ENCODE measurements at regions not wholly inside any gene's neighbourhood (a gene's known extent, or its start where the extent isn't known, plus 50 kb on each side); places are given as distances from the start of the nearest gene placed in this dataset.
"Not testable (repeated sequence)": the region's sequence is repeated elsewhere in the genome, so short reads cannot be mapped to it uniquely, and the experiment has no call there.

- no peak for DNase-seq (ENCODE audit: low read depth in 1 of 2, low spot score in 1 of 2)
Observed at GRCh38 chr2:111660811-111661210, 223.2 kb downstream of the ANAPC1 start.

- no peak for DNase-seq (ENCODE audit: low read depth in 1 of 2, low spot score in 1 of 2)
Observed at GRCh38 chr2:111661286-111661940, 222.6 kb downstream of the ANAPC1 start.

DNA sequence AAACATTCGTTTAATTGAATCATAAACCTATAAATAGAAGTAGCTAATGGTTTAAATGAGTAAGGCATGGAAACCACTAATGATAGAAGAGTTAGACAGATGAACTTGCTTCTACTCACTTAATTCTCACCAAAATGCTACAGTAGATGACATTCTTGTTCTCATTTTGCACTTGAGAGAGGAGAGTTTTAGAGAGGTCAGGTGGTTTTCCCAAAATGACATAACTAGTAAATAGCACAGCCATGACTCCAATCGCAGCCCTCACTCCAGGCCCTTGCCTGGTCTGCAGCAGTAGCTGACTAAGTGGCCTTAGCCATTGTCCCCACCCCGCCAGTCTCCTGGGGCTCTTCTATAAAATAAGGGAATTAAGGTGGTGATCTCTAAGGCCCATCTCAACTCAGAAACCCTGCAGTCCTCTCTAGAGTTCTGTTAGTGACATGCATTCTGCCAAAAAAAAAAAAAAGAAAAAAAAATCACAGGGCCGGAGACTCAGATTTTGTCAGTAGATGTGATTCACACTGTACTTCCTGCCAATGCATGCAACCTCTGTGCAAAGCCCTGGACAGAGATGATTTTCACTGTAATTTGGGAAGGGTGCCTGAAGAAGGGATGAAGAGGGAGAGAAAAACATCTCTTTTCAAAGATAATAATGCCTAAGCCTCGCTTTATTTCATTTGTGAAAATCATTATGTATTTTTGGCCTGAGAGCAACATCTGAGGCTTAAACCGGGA lies 221.8 kb downstream of the ANAPC1 start:
- no peak for DNase-seq (ENCODE audit: low read depth in 1 of 2, low spot score in 1 of 2)

- DNase-seq (ENCODE audit: low read depth in 1 of 2, low spot score in 1 of 2) = no peak
Observed at GRCh38 chr2:111662771-111663470, 221.1 kb downstream of the ANAPC1 start.

DNA sequence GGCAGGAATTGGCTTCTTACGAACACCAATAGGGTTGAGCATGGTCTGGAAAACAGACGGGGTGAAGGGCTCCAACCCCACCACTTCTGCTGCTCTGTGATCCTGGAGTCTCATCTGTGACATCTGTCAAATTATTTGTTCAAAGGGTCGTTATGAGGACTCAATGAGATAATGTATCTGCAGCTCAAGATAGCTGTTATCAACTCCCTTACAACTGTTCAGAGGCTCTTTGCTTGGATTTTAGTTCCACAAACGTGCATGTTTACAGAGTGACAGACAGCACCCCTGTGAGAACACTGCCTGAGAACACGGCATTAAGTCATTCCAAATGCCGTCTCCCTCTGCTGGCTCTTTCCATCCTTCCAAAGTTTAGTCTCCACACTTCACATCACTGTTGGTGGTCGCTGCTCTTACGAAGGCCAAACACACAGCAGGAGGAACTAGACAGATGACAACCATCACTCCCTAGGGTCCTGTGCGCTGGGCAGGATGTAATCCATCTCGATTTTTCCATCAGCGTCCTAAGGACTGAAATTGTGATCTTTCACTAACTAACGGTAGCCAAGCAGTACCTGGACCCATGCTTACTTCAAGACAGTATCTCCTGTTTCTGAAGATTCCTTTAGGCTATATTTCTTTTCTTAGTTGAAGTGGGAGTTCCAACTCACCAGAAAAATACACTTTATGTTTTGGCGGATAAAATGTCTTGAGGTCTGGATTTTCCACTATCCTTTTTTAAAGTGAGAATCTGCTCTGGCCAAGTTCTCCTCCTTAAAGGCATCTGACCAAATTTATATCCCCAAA lies 220.3 kb downstream of the ANAPC1 start:
- DNase-seq (ENCODE audit: low read depth in 1 of 2, low spot score in 1 of 2) = no peak

- DNase-seq (ENCODE audit: low read depth in 1 of 2, low spot score in 1 of 2) = no peak
Observed at GRCh38 chr2:111664275-111664850, 219.6 kb downstream of the ANAPC1 start.

- DNase-seq (ENCODE audit: low read depth in 1 of 2, low spot score in 1 of 2) = no peak
Observed at GRCh38 chr2:111665011-111665410, 219.0 kb downstream of the ANAPC1 start.

DNA sequence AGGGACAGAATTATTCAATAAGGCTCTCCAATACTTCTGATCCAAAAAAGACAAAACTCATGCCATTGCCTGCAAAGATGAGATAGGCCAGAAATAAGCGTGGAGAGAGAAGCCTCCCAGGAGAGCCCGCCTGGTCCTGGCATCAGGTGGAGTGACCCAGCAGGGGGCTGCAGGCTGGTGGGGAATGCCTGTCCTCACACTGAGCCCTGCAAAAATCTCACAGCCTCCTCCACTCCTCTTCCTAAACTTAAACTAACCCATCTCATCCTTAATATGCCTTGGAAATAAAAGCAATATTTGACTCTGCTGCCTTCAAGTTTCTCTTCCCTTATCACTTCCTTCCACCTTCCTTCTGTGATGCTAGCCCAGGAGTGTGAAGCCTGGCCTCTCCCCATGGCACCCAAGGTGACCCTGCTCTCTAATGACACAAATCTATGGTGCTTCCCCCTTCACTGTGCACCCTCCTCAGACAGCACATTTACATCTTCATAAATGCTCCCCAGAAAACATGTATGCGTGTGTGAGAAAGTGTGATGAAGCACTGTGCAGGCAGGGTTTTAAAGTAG lies 218.4 kb downstream of the ANAPC1 start:
- DNase-seq (ENCODE audit: low read depth in 1 of 2, low spot score in 1 of 2) = no peak

DNA sequence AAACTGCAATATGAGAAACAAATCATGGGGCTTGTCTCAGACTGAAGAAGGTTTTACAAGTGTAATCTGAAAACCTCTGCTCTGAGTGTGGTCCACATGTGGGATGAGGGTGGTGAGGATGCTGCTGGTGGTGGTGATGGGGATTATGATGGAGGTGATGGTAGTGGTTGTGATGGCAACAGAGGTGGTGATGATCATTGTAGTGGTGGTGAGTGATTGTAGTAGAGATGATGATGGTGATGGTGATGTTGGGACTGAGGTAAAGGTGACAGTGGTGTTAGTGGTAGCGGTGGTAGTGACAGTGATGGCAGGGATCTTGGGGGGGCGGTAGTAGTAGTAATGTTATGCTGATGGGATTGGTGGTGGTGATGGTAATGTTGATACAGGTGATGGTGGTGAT lies 217.8 kb downstream of the ANAPC1 start:
- DNase-seq (ENCODE audit: low read depth in 1 of 2, low spot score in 1 of 2) = no peak

DNA sequence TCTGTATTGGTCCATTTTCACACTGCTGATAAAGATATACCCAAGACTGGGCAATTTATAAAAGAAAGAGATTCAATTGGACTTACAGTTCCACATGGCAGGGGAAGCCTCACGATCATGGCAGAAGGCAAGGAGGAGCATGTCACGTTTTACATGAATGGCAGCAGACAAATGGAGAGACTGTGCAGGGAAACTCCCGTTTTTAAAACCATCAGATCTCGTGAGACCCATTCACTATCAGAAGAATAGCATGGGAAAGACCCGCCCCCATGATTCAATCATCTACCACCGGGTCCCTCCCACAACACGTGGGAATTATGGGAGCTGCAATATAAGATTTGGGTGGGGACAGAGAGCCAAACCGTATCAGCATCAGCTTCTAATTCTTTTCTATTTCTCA lies 217.0 kb downstream of the ANAPC1 start:
- DNase-seq (ENCODE audit: low read depth in 1 of 2, low spot score in 1 of 2) = no peak

DNA sequence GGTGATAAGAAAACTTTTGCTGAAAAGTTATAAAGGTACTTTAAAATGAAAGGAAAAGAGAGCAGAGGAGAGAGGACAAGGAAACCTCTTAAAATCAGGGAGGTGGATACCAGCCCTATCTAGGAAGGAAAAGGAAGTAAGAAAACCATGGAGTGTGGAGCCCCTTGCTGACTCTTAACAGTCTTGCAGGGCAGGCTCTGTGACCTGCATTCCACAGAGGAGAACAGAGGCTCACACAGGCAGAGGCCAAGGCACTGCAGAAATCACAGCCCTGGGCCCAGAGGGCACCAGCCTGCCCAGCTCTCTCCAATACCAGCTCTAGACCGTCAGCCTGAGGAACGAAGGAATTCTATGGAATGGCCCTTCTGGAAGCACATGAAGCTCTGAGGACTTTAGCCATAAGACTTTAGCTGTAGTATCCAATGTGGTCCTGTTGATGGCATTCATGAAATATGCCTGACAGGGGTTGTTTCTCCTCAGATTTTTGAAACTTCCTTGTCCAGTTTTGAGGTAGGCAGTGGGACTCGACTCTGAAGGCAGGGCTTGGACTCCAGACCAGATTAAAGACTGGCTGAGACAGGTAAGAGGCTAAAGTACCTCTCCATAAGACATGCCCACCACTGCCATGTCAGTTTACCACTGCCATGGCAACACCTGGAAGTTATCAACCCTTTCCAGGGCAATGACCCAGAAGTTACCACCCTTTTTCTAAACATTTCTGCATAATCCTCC lies 216.3 kb downstream of the ANAPC1 start:
- DNase-seq (ENCODE audit: low read depth in 1 of 2, low spot score in 1 of 2) = no peak

- no peak for DNase-seq (ENCODE audit: low read depth in 1 of 2, low spot score in 1 of 2)
Observed at GRCh38 chr2:111668274-111668616, 215.7 kb downstream of the ANAPC1 start.

- no peak for DNase-seq (ENCODE audit: low read depth in 1 of 2, low spot score in 1 of 2)
Observed at GRCh38 chr2:111668741-111669140, 215.3 kb downstream of the ANAPC1 start.

GRCh38 chr2:111669928-111670695 lies 213.9 kb downstream of the ANAPC1 start:
- DNase-seq (ENCODE audit: low read depth in 1 of 2, low spot score in 1 of 2) = no peak

DNA sequence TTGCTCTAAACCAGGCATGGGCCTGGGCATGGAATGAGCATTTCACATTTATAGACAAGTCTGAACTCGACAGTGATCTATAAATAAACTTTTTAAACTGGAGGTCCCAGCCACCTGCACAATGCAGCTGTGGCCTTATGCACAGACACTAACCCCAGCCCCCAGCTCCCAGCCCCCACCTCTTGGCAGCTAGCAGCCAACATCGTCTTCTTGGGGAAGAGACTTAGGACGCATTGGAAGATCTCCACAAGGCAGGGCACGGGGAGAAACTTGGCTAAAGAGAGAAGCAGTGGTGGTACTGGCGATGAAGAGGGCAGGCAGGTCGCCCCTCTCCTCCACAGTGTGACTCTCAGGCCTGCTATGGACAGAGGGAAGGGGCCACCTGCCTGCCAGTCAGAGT lies 213.2 kb downstream of the ANAPC1 start:
- no peak for DNase-seq (ENCODE audit: low read depth in 1 of 2, low spot score in 1 of 2)

GRCh38 chr2:111671426-111672150 lies 212.4 kb downstream of the ANAPC1 start:
- no peak for DNase-seq (ENCODE audit: low read depth in 1 of 2, low spot score in 1 of 2)

DNA sequence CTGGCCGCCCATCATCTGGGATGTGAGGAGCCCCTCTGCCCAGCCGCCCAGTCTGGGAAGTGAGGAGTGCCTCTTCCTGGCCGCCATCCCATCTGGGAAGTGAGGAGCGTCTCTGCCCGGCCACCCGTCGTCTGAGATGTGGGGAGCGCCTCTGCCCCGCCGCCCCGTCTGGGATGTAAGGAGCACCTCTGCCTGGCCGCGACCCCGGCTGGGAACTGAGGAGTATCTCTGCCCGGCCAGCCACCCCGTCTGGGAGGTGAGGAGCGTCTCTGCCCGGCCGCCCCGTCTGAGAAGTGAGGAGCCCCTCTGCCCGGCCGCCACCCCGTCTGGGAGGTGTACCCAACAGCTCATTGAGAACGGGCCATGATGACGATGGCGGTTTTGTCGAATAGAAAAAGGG lies 211.4 kb downstream of the ANAPC1 start:
- not testable (repeated sequence) for DNase-seq (ENCODE audit: low read depth in 1 of 2, low spot score in 1 of 2)

- DNase-seq (ENCODE audit: low read depth in 1 of 2, low spot score in 1 of 2) = no peak
Observed at GRCh38 chr2:111673526-111673925, 210.5 kb downstream of the ANAPC1 start.

Data from stimulated activated CD4-positive, alpha-beta T cell treated with anti-CD3 and anti-CD28 coated beads, Interleukin-15, amount 100 ng/mL, for 1 hour (primary cell).